SK-N-SH (cell line): ENCODE measurements at regions not wholly inside any gene's neighbourhood (a gene's known extent, or its start where the extent isn't known, plus 50 kb on each side); places are given as distances from the start of the nearest gene placed in this dataset.

ENCODE experiments used
- CTCF ChIA-PET: fragments of 300-600, 350-600 bp; formaldehyde crosslinking; extraction: SDS; loops from one replicate; lab custom pipeline; 2021; lab: Yijun Ruan, JAX
- POLR2A ChIA-PET: fragments of 350-600 bp; sonication (Branson Sonifier 250); formaldehyde crosslinking; extraction: SDS; loops from one replicate; lab custom pipeline; 2020; ENCODE audit warnings: antibody characterized with exemption, inconsistent platforms; lab: Yijun Ruan, JAX
- DNase-seq: peaks from one replicate; pipeline ENCODE4 v3.0.0; 2012
- H2AFZ ChIP-seq: fragments of 200-600 bp; sonication (generic); 2 replicates; pipeline ENCODE4 v1.8.1; 2016; ENCODE audit warnings: antibody characterized with exemption, mild to moderate bottlenecking, low read depth
- H3F3A ChIP-seq: fragments of 200-600 bp; sonication (generic); replicated peaks from 2 replicates; pipeline ENCODE3; 2016; ENCODE audit warnings: antibody characterized with exemption, mild to moderate bottlenecking; ENCODE audit not compliant: insufficient read depth
- H3K27ac ChIP-seq, 2 experiments: fragments of 200-500 bp in 1 of 2; fragments of 200-600 bp in 1 of 2; sonication (Bioruptor generic) in 1 of 2; sonication (generic), shearing (Covaris generic) in 1 of 2; 2 replicates each; pipeline versions ENCODE4 v1.5.1 to v1.6.1; 2014 to 2016; ENCODE audit warnings: low read depth in 2 of 2, inconsistent platforms in 1 of 2, low read length in 1 of 2, mild to moderate bottlenecking in 1 of 2, mixed read lengths in 1 of 2
- H3K27me3 ChIP-seq: fragments of 200-600 bp; sonication (generic), shearing (Covaris generic); 2 replicates; pipeline ENCODE4 v1.6.1; 2016; ENCODE audit warnings: mixed run types; ENCODE audit not compliant: insufficient read depth
- H3K36me3 ChIP-seq, 2 experiments: fragments of 200-500 bp in 1 of 2; fragments of 200-600 bp in 1 of 2; sonication (Bioruptor generic) in 1 of 2; sonication (generic) in 1 of 2; replicated peaks in 1 of 2; 2 replicates each; pipeline versions ENCODE3 to v1.5.1; 2014 to 2016; ENCODE audit warnings: low read length in 1 of 2, mild to moderate bottlenecking in 1 of 2; ENCODE audit not compliant: insufficient read depth in 2 of 2, control insufficient read depth in 1 of 2
- H3K4me1 ChIP-seq, 2 experiments: fragments of 200-500 bp in 1 of 2; fragments of 200-600 bp in 1 of 2; sonication (Bioruptor generic) in 1 of 2; sonication (generic), shearing (Covaris generic) in 1 of 2; 2 replicates each; pipeline versions ENCODE4 v1.5.1 to v1.6.1; 2014 to 2016; ENCODE audit warnings: low read depth in 1 of 2, low read length in 1 of 2, mixed run types in 1 of 2; ENCODE audit not compliant: insufficient read depth in 2 of 2, control insufficient read depth in 1 of 2
- H3K4me2 ChIP-seq: fragments of 200-600 bp; sonication (generic), shearing (Covaris generic); 2 replicates; pipeline ENCODE4 v1.6.1; 2017; ENCODE audit warnings: mixed run types
- H3K4me3 ChIP-seq, 2 experiments: fragments of 200-500 bp in 1 of 2; fragments of 200-600 bp in 1 of 2; sonication (Bioruptor generic) in 1 of 2; sonication (generic), shearing (Covaris generic) in 1 of 2; 2 replicates each; pipeline versions ENCODE4 v1.5.1 to v1.8.1; 2014 to 2016; ENCODE audit warnings: low read depth in 2 of 2, inconsistent platforms in 1 of 2, low read length in 1 of 2, mild to moderate bottlenecking in 1 of 2, mixed read lengths in 1 of 2, moderate library complexity in 1 of 2
- H3K79me2 ChIP-seq: fragments of 200-600 bp; sonication (generic); 2 replicates; pipeline ENCODE4 v1.8.1; 2017; ENCODE audit warnings: mild to moderate bottlenecking; ENCODE audit not compliant: insufficient read depth
- H3K9ac ChIP-seq: fragments of 200-600 bp; sonication (generic); 2 replicates; pipeline ENCODE4 v1.6.1; 2017; ENCODE audit warnings: mixed run types
- H3K9me2 ChIP-seq: fragments of 200-600 bp; sonication (generic); 2 replicates; pipeline ENCODE4 v1.6.1; 2017; ENCODE audit warnings: mixed run types
- H3K9me3 ChIP-seq: fragments of 200-600 bp; sonication (generic); 2 replicates; pipeline ENCODE4 v1.6.1; 2017; ENCODE audit warnings: mixed run types, mild to moderate bottlenecking, moderate library complexity
- H4K20me1 ChIP-seq: fragments of 200-600 bp; sonication (generic); 2 replicates; pipeline ENCODE4 v1.6.1; 2017; ENCODE audit warnings: mild to moderate bottlenecking, mixed run types; ENCODE audit not compliant: insufficient read depth
- CHD2 ChIP-seq: fragments of 150-350 bp; IDR thresholded peaks from 2 replicates; pipeline ENCODE4 v1.6.1; 2018; ENCODE audit warnings: low read length; ENCODE audit not compliant: partially characterized antibody
- FOSL2 ChIP-seq: IDR thresholded peaks from 2 replicates; pipeline ENCODE4 v1.4.0; 2012; ENCODE audit warnings: low read depth, mild to moderate bottlenecking, moderate library complexity, borderline replicate concordance
- FOXM1 ChIP-seq: IDR thresholded peaks from 2 replicates; pipeline ENCODE4 v1.4.0; 2012; ENCODE audit warnings: low read depth, mild to moderate bottlenecking
- GABPA ChIP-seq: IDR thresholded peaks from 2 replicates; pipeline ENCODE4 v1.4.0; 2012; ENCODE audit warnings: low read depth, mild to moderate bottlenecking
- GATA2 ChIP-seq: sonication (generic); formaldehyde crosslinking; IDR thresholded peaks from 2 replicates; pipeline ENCODE4 v1.5.0; 2020; ENCODE audit warnings: mild to moderate bottlenecking, missing genetic modification reagents
- MEF2A ChIP-seq: IDR thresholded peaks from 2 replicates; pipeline ENCODE4 v1.4.0; 2012; ENCODE audit warnings: low read depth, borderline replicate concordance
- NFIC ChIP-seq: IDR thresholded peaks from 2 replicates; pipeline ENCODE4 v1.4.0; 2012; ENCODE audit warnings: borderline replicate concordance
- NRF1 ChIP-seq: IDR thresholded peaks from 2 replicates; pipeline ENCODE4 v1.6.1; 2012; ENCODE audit warnings: low read depth, mild to moderate bottlenecking, low read length
- RAD21 ChIP-seq: IDR thresholded peaks from 2 replicates; pipeline ENCODE4 v1.6.1; 2012; ENCODE audit warnings: mild to moderate bottlenecking, low read length
- RCOR1 ChIP-seq: fragments of 150-350 bp; IDR thresholded peaks from 2 replicates; pipeline ENCODE4 v1.6.1; 2017; ENCODE audit warnings: antibody characterized with exemption, low read length
- RXRA ChIP-seq: IDR thresholded peaks from 2 replicates; pipeline ENCODE4 v1.4.0; 2012; ENCODE audit warnings: low read depth, mild to moderate bottlenecking, borderline replicate concordance
- SMC3 ChIP-seq: IDR thresholded peaks from 2 replicates; pipeline ENCODE4 v1.6.1; 2012; ENCODE audit warnings: low read depth, low read length, improper control_type of control experiment
- TAF1 ChIP-seq: IDR thresholded peaks from 2 replicates; pipeline ENCODE4 v1.6.1; 2012; ENCODE audit warnings: low read depth, mild to moderate bottlenecking, low read length, moderate library complexity, borderline replicate concordance
- WGBS: methylation state at CpG from one replicate; pipeline ENCODE4 v1.1.6; 2017; ENCODE audit warnings: low lambda C conversion rate; 5-methylcytosine and 5-hydroxymethylcytosine counted together
- TF ChIP-seq, protein P1 (sequence below): fragments of 150-350 bp; IDR thresholded peaks from 2 replicates; pipeline ENCODE4 v1.6.1; 2017; ENCODE audit warnings: antibody characterized with exemption, low read length, low read depth, borderline replicate concordance
- TF ChIP-seq, protein P2 (sequence below): IDR thresholded peaks from 2 replicates; pipeline ENCODE4 v1.4.0; 2012; ENCODE audit warnings: low read depth, borderline replicate concordance
- TF ChIP-seq, protein P3 (sequence below): fragments of 200-600 bp; sonication (generic); IDR thresholded peaks from 2 replicates; pipeline ENCODE4 v1.6.1; 2017; ENCODE audit warnings: antibody characterized with exemption, mild to moderate bottlenecking, moderate library complexity
- TF ChIP-seq, protein P4 (sequence below): fragments of 150-350 bp; IDR thresholded peaks from 2 replicates; pipeline ENCODE4 v1.6.1; 2016; ENCODE audit warnings: mild to moderate bottlenecking, low read depth, low read length
- TF ChIP-seq, protein P5 (sequence below): IDR thresholded peaks from 2 replicates; pipeline ENCODE4 v1.4.0; 2012; ENCODE audit warnings: low read depth, borderline replicate concordance
- TF ChIP-seq, protein P6 (sequence below): IDR thresholded peaks from 2 replicates; pipeline ENCODE4 v1.4.0; 2012; ENCODE audit warnings: low read depth

DNA sequence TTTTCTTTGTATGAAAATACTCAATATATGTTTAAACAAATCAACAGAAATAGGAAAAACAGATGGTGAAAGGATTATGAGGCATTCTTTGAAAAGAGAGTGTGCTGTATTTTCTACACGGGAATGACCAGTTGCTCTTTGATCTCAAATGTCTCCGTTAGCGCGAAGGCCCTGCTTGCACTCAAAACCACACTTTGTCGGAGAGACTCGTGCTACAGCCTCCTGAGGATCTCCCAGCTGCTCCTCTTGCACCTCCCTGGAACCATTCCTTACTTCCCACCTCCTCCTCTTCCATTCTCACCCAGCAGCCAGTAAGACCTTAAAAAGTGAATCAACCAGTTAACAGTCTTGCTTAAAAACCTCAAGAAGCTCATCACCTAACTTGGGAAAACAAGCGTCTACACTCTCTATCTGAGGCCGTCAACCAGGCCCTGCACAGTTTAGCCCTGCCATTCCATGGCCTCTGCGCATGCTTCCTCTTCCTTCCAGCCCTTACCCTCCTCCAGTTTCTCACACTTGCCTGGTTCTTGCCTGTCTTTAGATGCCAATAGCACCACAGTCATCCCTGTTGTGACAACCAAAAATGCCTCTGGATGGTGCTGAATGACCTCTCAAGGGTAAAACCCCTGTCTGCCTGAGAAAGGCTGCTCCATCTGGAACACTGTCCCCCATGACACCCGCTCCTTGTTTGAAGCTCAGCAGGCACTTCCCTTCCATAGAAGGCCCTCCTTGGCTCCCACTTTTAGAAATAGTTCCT lies 594.7 kb upstream of the WWC1 start:
- POLR2A ChIA-PET, result no interaction called here
- H2AFZ ChIP-seq, result 0 out of 2 replicates have a peak overlapping the region, but pooled peaks have one; percentile 26
- no peak for DNase-seq

DNA sequence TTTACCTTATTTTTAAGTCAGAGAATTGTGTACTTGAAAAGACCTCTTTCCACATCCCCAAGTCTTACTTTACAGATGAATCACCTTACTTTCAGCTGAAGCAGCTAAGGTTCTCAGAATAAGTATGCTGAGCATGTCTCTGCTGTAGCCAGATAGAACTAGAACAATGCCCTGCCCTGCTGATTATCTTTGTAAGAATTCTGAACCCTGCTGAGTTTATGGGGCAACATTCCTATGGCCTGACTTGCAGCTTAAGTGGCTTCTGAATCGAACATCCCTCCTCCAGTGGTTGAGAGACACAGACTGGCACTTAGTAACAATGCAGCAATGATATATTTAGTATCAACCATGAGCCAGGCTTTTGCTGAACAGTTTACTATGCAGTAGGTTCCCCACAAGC lies 592.0 kb upstream of the WWC1 start:
- Histone ChIP-seq H4K20me1 (no peaks in the 10 kb centered on the region), H3F3A (peaks cover 20% of the 10 kb centered on the region), H3K4me3 (no peak overlapping the region; a peak in 1 of 4 replicates), H3K9me2 (no peaks in the 10 kb centered on the region), H3K9ac (peak overlapping the region; percentile 62), H3K4me1 (peaks cover 0 to 31% of the 10 kb centered on the region in 2 experiments; a peak in 3 of 4 replicates), H3K9me3 (no peaks in the 10 kb centered on the region), H3K4me2 (peak overlapping the region; percentile 61), H2AFZ (0 out of 2 replicates have a peak overlapping the region, but pooled peaks have one; percentile 63), H3K27me3 (no peaks in the 10 kb centered on the region), H3K27ac (peak overlapping the region; percentile 71 to 86; a peak in 3 of 4 replicates), H3K79me2 (no peaks in the 10 kb centered on the region), H3K36me3 (no peaks in the 10 kb centered on the region)
- ChIA-PET POLR2A (no interaction called here), CTCF (interaction anchor here (1.8 to 1.9 kb wide), 2 partner anchors 23 to 321 kb away, joined by 5 to 6 read pairs; no protein-coding TSS in a partner anchor)
- DNase-seq, result no peak
- WGBS, result 18% methylated on average over 1 of the region's 1 CpG
- TF ChIP-seq, protein P1, sequence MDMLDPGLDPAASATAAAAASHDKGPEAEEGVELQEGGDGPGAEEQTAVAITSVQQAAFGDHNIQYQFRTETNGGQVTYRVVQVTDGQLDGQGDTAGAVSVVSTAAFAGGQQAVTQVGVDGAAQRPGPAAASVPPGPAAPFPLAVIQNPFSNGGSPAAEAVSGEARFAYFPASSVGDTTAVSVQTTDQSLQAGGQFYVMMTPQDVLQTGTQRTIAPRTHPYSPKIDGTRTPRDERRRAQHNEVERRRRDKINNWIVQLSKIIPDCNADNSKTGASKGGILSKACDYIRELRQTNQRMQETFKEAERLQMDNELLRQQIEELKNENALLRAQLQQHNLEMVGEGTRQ, result no peak
- TF ChIP-seq, protein P2, sequence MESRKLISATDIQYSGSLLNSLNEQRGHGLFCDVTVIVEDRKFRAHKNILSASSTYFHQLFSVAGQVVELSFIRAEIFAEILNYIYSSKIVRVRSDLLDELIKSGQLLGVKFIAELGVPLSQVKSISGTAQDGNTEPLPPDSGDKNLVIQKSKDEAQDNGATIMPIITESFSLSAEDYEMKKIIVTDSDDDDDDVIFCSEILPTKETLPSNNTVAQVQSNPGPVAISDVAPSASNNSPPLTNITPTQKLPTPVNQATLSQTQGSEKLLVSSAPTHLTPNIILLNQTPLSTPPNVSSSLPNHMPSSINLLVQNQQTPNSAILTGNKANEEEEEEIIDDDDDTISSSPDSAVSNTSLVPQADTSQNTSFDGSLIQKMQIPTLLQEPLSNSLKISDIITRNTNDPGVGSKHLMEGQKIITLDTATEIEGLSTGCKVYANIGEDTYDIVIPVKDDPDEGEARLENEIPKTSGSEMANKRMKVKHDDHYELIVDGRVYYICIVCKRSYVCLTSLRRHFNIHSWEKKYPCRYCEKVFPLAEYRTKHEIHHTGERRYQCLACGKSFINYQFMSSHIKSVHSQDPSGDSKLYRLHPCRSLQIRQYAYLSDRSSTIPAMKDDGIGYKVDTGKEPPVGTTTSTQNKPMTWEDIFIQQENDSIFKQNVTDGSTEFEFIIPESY, result peak; percentile 52; the same call in 1 of the 2 replicates
- TF ChIP-seq GABPA, result no peak
- TF ChIP-seq RXRA, result peak; percentile 95
- peak; percentile 65; the same call in 1 of the 2 replicates for TF ChIP-seq FOXM1
- TF ChIP-seq, protein P3, sequence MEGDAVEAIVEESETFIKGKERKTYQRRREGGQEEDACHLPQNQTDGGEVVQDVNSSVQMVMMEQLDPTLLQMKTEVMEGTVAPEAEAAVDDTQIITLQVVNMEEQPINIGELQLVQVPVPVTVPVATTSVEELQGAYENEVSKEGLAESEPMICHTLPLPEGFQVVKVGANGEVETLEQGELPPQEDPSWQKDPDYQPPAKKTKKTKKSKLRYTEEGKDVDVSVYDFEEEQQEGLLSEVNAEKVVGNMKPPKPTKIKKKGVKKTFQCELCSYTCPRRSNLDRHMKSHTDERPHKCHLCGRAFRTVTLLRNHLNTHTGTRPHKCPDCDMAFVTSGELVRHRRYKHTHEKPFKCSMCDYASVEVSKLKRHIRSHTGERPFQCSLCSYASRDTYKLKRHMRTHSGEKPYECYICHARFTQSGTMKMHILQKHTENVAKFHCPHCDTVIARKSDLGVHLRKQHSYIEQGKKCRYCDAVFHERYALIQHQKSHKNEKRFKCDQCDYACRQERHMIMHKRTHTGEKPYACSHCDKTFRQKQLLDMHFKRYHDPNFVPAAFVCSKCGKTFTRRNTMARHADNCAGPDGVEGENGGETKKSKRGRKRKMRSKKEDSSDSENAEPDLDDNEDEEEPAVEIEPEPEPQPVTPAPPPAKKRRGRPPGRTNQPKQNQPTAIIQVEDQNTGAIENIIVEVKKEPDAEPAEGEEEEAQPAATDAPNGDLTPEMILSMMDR, result no peak
- no peak for TF ChIP-seq GATA2
- TF ChIP-seq SMC3, result no peak
- TF ChIP-seq CHD2, result no peak
- peak; percentile 36; the same call in 1 of the 2 replicates for TF ChIP-seq NRF1
- peak; percentile 57; the same call in 1 of the 2 replicates for TF ChIP-seq NFIC
- no peak for TF ChIP-seq RCOR1
- TF ChIP-seq TAF1, result no peak
- peak; percentile 19; the same call in 1 of the 2 replicates for TF ChIP-seq RAD21
- TF ChIP-seq, protein P4, sequence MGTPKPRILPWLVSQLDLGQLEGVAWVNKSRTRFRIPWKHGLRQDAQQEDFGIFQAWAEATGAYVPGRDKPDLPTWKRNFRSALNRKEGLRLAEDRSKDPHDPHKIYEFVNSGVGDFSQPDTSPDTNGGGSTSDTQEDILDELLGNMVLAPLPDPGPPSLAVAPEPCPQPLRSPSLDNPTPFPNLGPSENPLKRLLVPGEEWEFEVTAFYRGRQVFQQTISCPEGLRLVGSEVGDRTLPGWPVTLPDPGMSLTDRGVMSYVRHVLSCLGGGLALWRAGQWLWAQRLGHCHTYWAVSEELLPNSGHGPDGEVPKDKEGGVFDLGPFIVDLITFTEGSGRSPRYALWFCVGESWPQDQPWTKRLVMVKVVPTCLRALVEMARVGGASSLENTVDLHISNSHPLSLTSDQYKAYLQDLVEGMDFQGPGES, result no peak
- TF ChIP-seq, protein P5, sequence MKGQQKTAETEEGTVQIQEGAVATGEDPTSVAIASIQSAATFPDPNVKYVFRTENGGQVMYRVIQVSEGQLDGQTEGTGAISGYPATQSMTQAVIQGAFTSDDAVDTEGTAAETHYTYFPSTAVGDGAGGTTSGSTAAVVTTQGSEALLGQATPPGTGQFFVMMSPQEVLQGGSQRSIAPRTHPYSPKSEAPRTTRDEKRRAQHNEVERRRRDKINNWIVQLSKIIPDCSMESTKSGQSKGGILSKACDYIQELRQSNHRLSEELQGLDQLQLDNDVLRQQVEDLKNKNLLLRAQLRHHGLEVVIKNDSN, result no peak
- peak; percentile 93 for TF ChIP-seq FOSL2

More for the DNA sequence above, 594.7 kb upstream of the WWC1 start:
- Histone ChIP-seq H3K9ac (no peak overlapping the region), H3K9me2 (no peaks in the 10 kb centered on the region), H3K4me2 (no peak overlapping the region), H4K20me1 (no peaks in the 10 kb centered on the region), H3K27ac (no peak overlapping the region), H3K27me3 (no peaks in the 10 kb centered on the region), H3K79me2 (no peaks in the 10 kb centered on the region), H3K9me3 (no peaks in the 10 kb centered on the region), H3F3A (peaks cover 20% of the 10 kb centered on the region), H3K36me3 (no peaks in the 10 kb centered on the region), H3K4me1 (peaks cover 0 to 26% of the 10 kb centered on the region in 2 experiments; a peak in 3 of 4 replicates), H3K4me3 (no peak overlapping the region)
- TF ChIP-seq MEF2A (no peak), GABPA (no peak), RCOR1 (no peak)
- TF ChIP-seq, protein P6, sequence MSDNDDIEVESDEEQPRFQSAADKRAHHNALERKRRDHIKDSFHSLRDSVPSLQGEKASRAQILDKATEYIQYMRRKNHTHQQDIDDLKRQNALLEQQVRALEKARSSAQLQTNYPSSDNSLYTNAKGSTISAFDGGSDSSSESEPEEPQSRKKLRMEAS, result no peak
- WGBS, result 95% methylated on average over 10 of the region's 10 CpGs
- CTCF ChIA-PET, result interaction anchor here (1.1 to 1.3 kb wide), 2 partner anchors 352 to 523 kb away, joined by 3 read pairs; no protein-coding TSS in a partner anchor
